ENCODE measurements at regions not wholly inside any gene's neighbourhood (a gene's known extent, or its start where the extent isn't known, plus 50 kb on each side); places are given as distances from the start of the nearest gene placed in this dataset.

DNA sequence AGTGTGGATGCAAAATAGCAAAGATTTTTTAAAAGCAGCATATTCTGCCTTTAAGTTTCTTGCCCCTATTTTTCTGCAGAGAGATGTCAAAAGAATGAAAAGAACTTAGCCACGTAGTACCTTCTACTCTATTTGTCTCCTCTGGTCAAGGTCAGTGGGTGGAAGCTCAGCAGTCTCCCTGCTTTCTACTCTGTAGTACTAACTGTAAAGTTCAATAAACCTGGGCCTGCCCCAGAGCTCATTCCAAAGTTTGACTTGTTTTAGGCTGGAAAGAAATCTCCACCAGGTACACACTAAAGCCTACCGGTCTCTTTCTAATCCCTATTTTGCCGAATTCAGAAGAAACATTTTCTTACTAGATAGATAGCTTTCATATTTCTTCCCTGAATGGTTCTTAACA is 247.9 kb upstream of the ARHGAP20 start:
- Histone ChIP-seq H3K9ac (ENCODE audit: low read length) (no peak overlapping the region), H4K20me1 (ENCODE audit: insufficient read depth, low read length) (no peaks in the 10 kb centered on the region), H3K9me3 (replicated peaks; ENCODE audit: insufficient read depth, low read length) (no peaks in the 10 kb centered on the region), H3K4me3 (ENCODE audit: low read length) (no peak overlapping the region), H3K4me2 (ENCODE audit: low read depth, low read length) (no peak overlapping the region), H3K4me1 (ENCODE audit: low read length) (no peaks in the 10 kb centered on the region), H3K36me3 (replicated peaks; ENCODE audit: insufficient read depth, low read length) (no peaks in the 10 kb centered on the region), H3K79me2 (ENCODE audit: low read length) (no peaks in the 10 kb centered on the region), H3K27me3 (replicated peaks; ENCODE audit: insufficient read depth, low read length) (no peaks in the 10 kb centered on the region), H3F3A (ENCODE audit: insufficient read depth, low read length) (no peaks in the 10 kb centered on the region), H3K27ac (ENCODE audit: low read length) (no peak overlapping the region), H3K9me2 (replicated peaks; ENCODE audit: insufficient read depth, low read length) (no peaks in the 10 kb centered on the region), H2AFZ (ENCODE audit: low read length) (no peak overlapping the region)
- DNase-seq: no peak
- no peak for TF ChIP-seq EZH2phosphoT487 (IDR thresholded peaks at IDR 0.05; ENCODE audit: low read length)

DNA sequence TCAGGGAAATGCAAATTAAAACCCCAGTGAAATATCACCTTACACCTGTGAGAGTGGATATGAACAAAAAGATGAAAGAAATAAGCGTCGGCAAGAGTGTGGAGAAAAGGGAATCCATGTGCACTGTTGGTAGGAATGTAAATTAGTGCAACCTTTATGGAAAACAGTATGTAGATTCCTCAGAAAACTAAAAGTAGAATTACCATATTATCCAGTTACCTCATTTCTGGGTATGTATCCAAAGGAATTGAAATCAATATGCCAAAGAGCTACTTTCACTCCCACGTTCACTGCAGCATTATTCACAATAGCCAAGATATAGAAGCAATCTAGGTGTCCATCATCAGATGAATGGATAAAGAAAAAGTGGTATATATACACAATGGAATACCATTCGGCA is 246.0 kb upstream of the ARHGAP20 start:
- H3K27me3 ChIP-seq (replicated peaks; ENCODE audit: insufficient read depth, low read length): no peaks in the 10 kb centered on the region

DNA sequence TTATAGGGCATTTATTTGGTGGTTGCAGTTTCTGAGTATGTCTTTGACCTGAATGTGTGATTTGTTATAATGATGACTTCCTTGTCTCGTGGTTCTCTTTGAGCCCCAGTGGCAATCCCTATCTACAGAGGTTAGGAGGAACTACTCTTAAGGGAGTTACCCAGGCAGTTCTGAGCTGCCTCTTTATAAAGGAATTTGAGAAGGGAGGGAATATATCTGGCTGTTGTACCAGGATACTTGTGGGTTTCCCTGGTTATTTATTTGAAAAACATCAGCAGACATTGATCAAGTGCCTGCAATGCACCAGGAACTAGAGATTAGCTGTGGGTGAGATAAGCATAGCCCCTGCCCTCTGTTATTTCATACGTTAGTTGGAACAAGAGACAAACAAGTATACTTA is 243.5 kb upstream of the ARHGAP20 start:
- Histone ChIP-seq H3K36me3 (replicated peaks; ENCODE audit: insufficient read depth, low read length) (no peaks in the 10 kb centered on the region), H3K79me2 (ENCODE audit: low read length) (no peaks in the 10 kb centered on the region)
- TF ChIP-seq EZH2phosphoT487 (IDR thresholded peaks at IDR 0.05; ENCODE audit: low read length) (no peak), EZH2 (optimal IDR thresholded peaks at IDR 0.05; ENCODE audit: low read depth, low read length) (no peak)
- TF ChIP-seq, protein P1, sequence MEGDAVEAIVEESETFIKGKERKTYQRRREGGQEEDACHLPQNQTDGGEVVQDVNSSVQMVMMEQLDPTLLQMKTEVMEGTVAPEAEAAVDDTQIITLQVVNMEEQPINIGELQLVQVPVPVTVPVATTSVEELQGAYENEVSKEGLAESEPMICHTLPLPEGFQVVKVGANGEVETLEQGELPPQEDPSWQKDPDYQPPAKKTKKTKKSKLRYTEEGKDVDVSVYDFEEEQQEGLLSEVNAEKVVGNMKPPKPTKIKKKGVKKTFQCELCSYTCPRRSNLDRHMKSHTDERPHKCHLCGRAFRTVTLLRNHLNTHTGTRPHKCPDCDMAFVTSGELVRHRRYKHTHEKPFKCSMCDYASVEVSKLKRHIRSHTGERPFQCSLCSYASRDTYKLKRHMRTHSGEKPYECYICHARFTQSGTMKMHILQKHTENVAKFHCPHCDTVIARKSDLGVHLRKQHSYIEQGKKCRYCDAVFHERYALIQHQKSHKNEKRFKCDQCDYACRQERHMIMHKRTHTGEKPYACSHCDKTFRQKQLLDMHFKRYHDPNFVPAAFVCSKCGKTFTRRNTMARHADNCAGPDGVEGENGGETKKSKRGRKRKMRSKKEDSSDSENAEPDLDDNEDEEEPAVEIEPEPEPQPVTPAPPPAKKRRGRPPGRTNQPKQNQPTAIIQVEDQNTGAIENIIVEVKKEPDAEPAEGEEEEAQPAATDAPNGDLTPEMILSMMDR (IDR thresholded peaks at IDR 0.05; ENCODE audit: low read length): no peak

More for the DNA sequence above, 246.0 kb upstream of the ARHGAP20 start:
- no peak overlapping the region for H3K27ac ChIP-seq (ENCODE audit: low read length)
- H3K4me2 ChIP-seq (ENCODE audit: low read depth, low read length): no peak overlapping the region
- H3K36me3 ChIP-seq (replicated peaks; ENCODE audit: insufficient read depth, low read length): no peaks in the 10 kb centered on the region
- H3K9me2 ChIP-seq (replicated peaks; ENCODE audit: insufficient read depth, low read length): no peaks in the 10 kb centered on the region
- no peak overlapping the region for H3K9ac ChIP-seq (ENCODE audit: low read length)
- H3K4me1 ChIP-seq (ENCODE audit: low read length): no peaks in the 10 kb centered on the region
- no peak overlapping the region for H3K4me3 ChIP-seq (ENCODE audit: low read length)
- TF ChIP-seq EZH2phosphoT487 (IDR thresholded peaks at IDR 0.05; ENCODE audit: low read length) (no peak), EZH2 (optimal IDR thresholded peaks at IDR 0.05; ENCODE audit: low read depth, low read length) (no peak)
- TF ChIP-seq, protein P1 (IDR thresholded peaks at IDR 0.05; ENCODE audit: low read length): no peak
- no peaks in the 10 kb centered on the region for H4K20me1 ChIP-seq (ENCODE audit: insufficient read depth, low read length)
- H3K79me2 ChIP-seq (ENCODE audit: low read length): no peaks in the 10 kb centered on the region
- no peaks in the 10 kb centered on the region for H3F3A ChIP-seq (ENCODE audit: insufficient read depth, low read length)
- H3K9me3 ChIP-seq (replicated peaks; ENCODE audit: insufficient read depth, low read length): no peaks in the 10 kb centered on the region
- DNase-seq: no peak
- no peak overlapping the region for H2AFZ ChIP-seq (ENCODE audit: low read length)

DNA sequence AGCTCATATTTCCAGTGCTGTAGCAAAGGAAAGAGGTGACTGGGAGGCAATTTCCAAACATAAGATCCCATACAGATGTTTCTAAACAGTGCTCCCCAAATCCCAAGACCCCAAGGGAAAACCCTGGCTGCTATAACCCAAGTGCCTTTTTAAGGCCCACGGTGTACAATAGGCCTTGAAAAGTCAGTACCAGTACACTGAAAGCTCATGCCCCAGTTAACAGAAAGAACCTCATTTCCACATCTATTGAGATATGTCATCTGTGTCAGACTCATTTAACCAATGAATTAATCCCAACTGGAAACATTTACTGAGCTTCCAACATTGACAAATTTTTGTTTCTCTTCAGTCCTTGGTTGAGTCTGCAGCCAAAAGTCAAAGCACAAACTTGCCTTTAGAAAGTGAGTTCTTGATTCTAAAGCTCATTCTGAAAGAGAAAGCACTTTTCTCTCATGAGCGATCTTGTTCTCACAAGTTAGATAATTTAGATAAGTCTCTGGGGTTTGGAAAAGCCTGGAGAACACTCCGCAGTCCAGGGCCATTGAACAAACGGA is 239.8 kb upstream of the ARHGAP20 start:
- Histone ChIP-seq H2AFZ (ENCODE audit: low read length) (no peak overlapping the region), H3K9ac (ENCODE audit: low read length) (no peak overlapping the region), H3K27ac (ENCODE audit: low read length) (no peak overlapping the region), H4K20me1 (ENCODE audit: insufficient read depth, low read length) (no peaks in the 10 kb centered on the region), H3F3A (ENCODE audit: insufficient read depth, low read length) (no peaks in the 10 kb centered on the region), H3K9me3 (replicated peaks; ENCODE audit: insufficient read depth, low read length) (no peaks in the 10 kb centered on the region), H3K4me1 (ENCODE audit: low read length) (no peaks in the 10 kb centered on the region), H3K36me3 (replicated peaks; ENCODE audit: insufficient read depth, low read length) (no peaks in the 10 kb centered on the region), H3K4me2 (ENCODE audit: low read depth, low read length) (no peak overlapping the region), H3K4me3 (ENCODE audit: low read length) (no peak overlapping the region), H3K9me2 (replicated peaks; ENCODE audit: insufficient read depth, low read length) (no peaks in the 10 kb centered on the region), H3K79me2 (ENCODE audit: low read length) (no peaks in the 10 kb centered on the region), H3K27me3 (replicated peaks; ENCODE audit: insufficient read depth, low read length) (no peaks in the 10 kb centered on the region)
- DNase-seq: no peak
- no peak for TF ChIP-seq EZH2phosphoT487 (IDR thresholded peaks at IDR 0.05; ENCODE audit: low read length)
- TF ChIP-seq EZH2 (optimal IDR thresholded peaks at IDR 0.05; ENCODE audit: low read depth, low read length): no peak
- TF ChIP-seq, protein P1 (IDR thresholded peaks at IDR 0.05; ENCODE audit: low read length): no peak

More for the DNA sequence above, 243.5 kb upstream of the ARHGAP20 start:
- Histone ChIP-seq H4K20me1 (ENCODE audit: insufficient read depth, low read length) (no peaks in the 10 kb centered on the region), H2AFZ (ENCODE audit: low read length) (no peak overlapping the region), H3K9me3 (replicated peaks; ENCODE audit: insufficient read depth, low read length) (no peaks in the 10 kb centered on the region), H3K27me3 (replicated peaks; ENCODE audit: insufficient read depth, low read length) (no peaks in the 10 kb centered on the region), H3F3A (ENCODE audit: insufficient read depth, low read length) (no peaks in the 10 kb centered on the region), H3K27ac (ENCODE audit: low read length) (no peak overlapping the region), H3K9ac (ENCODE audit: low read length) (no peak overlapping the region), H3K4me1 (ENCODE audit: low read length) (no peaks in the 10 kb centered on the region), H3K9me2 (replicated peaks; ENCODE audit: insufficient read depth, low read length) (no peaks in the 10 kb centered on the region), H3K4me3 (ENCODE audit: low read length) (no peak overlapping the region), H3K4me2 (ENCODE audit: low read depth, low read length) (no peak overlapping the region)
- DNase-seq: no peak

Data from MM.1S (cell line).